ENCODE measurements at regions not wholly inside any gene's neighbourhood (a gene's known extent, or its start where the extent isn't known, plus 50 kb on each side); places are given as distances from the start of the nearest gene placed in this dataset.

DNA sequence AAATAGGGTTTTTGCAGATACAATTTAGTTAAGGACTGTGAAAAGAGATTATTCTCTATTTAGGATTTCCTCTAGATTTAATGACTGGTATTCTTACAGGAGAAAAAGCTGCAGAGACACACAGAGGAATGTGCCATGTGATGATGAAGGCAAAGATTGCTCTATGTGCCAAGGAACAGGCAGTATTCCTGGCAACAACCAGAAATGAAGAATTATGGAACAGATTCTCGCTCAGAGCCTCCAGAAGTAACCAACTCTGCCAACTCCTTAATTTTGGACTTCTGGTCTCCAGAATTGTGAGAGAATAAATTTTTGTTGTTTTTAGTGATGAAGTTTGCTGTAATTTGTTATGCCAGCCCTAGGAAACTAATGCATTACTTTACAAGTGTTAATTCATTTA, 307.6 kb upstream of the SEMA3A start:
- no peak for TF ChIP-seq POLR2AphosphoS5 (IDR thresholded peaks at IDR 0.05; ENCODE audit: low read depth, low read length)
- TF ChIP-seq, protein P1, sequence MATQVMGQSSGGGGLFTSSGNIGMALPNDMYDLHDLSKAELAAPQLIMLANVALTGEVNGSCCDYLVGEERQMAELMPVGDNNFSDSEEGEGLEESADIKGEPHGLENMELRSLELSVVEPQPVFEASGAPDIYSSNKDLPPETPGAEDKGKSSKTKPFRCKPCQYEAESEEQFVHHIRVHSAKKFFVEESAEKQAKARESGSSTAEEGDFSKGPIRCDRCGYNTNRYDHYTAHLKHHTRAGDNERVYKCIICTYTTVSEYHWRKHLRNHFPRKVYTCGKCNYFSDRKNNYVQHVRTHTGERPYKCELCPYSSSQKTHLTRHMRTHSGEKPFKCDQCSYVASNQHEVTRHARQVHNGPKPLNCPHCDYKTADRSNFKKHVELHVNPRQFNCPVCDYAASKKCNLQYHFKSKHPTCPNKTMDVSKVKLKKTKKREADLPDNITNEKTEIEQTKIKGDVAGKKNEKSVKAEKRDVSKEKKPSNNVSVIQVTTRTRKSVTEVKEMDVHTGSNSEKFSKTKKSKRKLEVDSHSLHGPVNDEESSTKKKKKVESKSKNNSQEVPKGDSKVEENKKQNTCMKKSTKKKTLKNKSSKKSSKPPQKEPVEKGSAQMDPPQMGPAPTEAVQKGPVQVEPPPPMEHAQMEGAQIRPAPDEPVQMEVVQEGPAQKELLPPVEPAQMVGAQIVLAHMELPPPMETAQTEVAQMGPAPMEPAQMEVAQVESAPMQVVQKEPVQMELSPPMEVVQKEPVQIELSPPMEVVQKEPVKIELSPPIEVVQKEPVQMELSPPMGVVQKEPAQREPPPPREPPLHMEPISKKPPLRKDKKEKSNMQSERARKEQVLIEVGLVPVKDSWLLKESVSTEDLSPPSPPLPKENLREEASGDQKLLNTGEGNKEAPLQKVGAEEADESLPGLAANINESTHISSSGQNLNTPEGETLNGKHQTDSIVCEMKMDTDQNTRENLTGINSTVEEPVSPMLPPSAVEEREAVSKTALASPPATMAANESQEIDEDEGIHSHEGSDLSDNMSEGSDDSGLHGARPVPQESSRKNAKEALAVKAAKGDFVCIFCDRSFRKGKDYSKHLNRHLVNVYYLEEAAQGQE (IDR thresholded peaks at IDR 0.05; ENCODE audit: insufficient read depth in 1 of 2, low read depth in 2 of 2, low read length in 2 of 2) = no peak

Measured in PFSK-1 (cell line).